ENCODE measurements at regions not wholly inside any gene's neighbourhood (a gene's known extent, or its start where the extent isn't known, plus 50 kb on each side); places are given as distances from the start of the nearest gene placed in this dataset.
"Not testable (repeated sequence)": the region's sequence is repeated elsewhere in the genome, so short reads cannot be mapped to it uniquely, and the experiment has no call there.

GRCh38 chr12:11998944-11999315, 71.8 kb upstream of the BCL2L14 start:
- TF ChIP-seq CTCF (conservative IDR thresholded peaks at IDR 0.05) (no peak), ZFX (IDR thresholded peaks at IDR 0.05) (no peak)
- H3K27ac ChIP-seq = no peak overlapping the region

GRCh38 chr12:12003609-12004008, 67.1 kb upstream of the BCL2L14 start:
- no peak overlapping the region for H3K27ac ChIP-seq
- TF ChIP-seq ZFX (IDR thresholded peaks at IDR 0.05) (no peak), CTCF (conservative IDR thresholded peaks at IDR 0.05) (no peak)

GRCh38 chr12:12004524-12004923, 66.2 kb upstream of the BCL2L14 start:
- TF ChIP-seq CTCF (conservative IDR thresholded peaks at IDR 0.05) (no peak), ZFX (IDR thresholded peaks at IDR 0.05) (no peak)
- H3K27ac ChIP-seq = no peak overlapping the region

- no peak for TF ChIP-seq CTCF (conservative IDR thresholded peaks at IDR 0.05)
- no peak for TF ChIP-seq ZFX (IDR thresholded peaks at IDR 0.05)
- H3K27ac ChIP-seq = no peak overlapping the region
Observed at GRCh38 chr12:12007001-12007712, 63.6 kb upstream of the BCL2L14 start.

GRCh38 chr12:12007713-12008231, 63.0 kb upstream of the BCL2L14 start:
- no peak overlapping the region for H3K27ac ChIP-seq
- no peak for TF ChIP-seq CTCF (conservative IDR thresholded peaks at IDR 0.05)
- no peak for TF ChIP-seq ZFX (IDR thresholded peaks at IDR 0.05)

GRCh38 chr12:12008232-12008850, 62.4 kb upstream of the BCL2L14 start:
- TF ChIP-seq ZFX (IDR thresholded peaks at IDR 0.05) (no peak), CTCF (conservative IDR thresholded peaks at IDR 0.05) (peak; percentile 31)
- H3K27ac ChIP-seq = no peak overlapping the region

GRCh38 chr12:12008931-12009611, 61.7 kb upstream of the BCL2L14 start:
- TF ChIP-seq ZFX (IDR thresholded peaks at IDR 0.05) (no peak), CTCF (conservative IDR thresholded peaks at IDR 0.05) (no peak)
- H3K27ac ChIP-seq = no peak overlapping the region

- H3K27ac ChIP-seq = not testable (repeated sequence)
Observed at GRCh38 chr12:12009749-12010276, 60.9 kb upstream of the BCL2L14 start.
